ENCODE measurements at regions not wholly inside any gene's neighbourhood (a gene's known extent, or its start where the extent isn't known, plus 50 kb on each side); places are given as distances from the start of the nearest gene placed in this dataset.
"Not testable (repeated sequence)": the region's sequence is repeated elsewhere in the genome, so short reads cannot be mapped to it uniquely, and the experiment has no call there.

GRCh38 chr21:24423546-24423945 lies 1183.7 kb downstream of the MRPL39 start:
- Mint-ChIP-seq H3K27me3 (ENCODE audit: low read depth) (no peaks in the 10 kb centered on the region), H3K4me1 (ENCODE audit: low read depth) (no peaks in the 10 kb centered on the region), H3K9me3 (peaks cover 6 to 7% of the 10 kb centered on the region in 2 donors), H3K27ac (no peak overlapping the region), H3K36me3 (ENCODE audit: insufficient read depth in 2 of 2) (peaks cover 5 to 6% of the 10 kb centered on the region in 2 donors), H3K4me3 (no peak overlapping the region)
- ATAC-seq (replicated peaks in 1 of 2) (no peak), DNase-seq (no peak)

- DNase-seq (no peak), ATAC-seq (replicated peaks in 1 of 2) (no peak)
- peaks cover 6 to 9% of the 10 kb centered on the region in 2 donors for H3K36me3 Mint-ChIP-seq (ENCODE audit: insufficient read depth in 2 of 2)
- peaks cover 6 to 11% of the 10 kb centered on the region in 2 donors for H3K9me3 Mint-ChIP-seq
- no peak overlapping the region for H3K27ac Mint-ChIP-seq
- no peaks in the 10 kb centered on the region for H3K27me3 Mint-ChIP-seq (ENCODE audit: low read depth)
- no peak overlapping the region for H3K4me3 Mint-ChIP-seq
- no peaks in the 10 kb centered on the region for H3K4me1 Mint-ChIP-seq (ENCODE audit: low read depth)
Measured at GRCh38 chr21:24420689-24421088, 1186.6 kb downstream of the MRPL39 start.

- not testable (repeated sequence) for DNase-seq; ATAC-seq (replicated peaks in 1 of 2); H3K36me3 Mint-ChIP-seq (ENCODE audit: insufficient read depth in 2 of 2); H3K4me3 Mint-ChIP-seq; H3K4me1 Mint-ChIP-seq (ENCODE audit: low read depth); H3K27me3 Mint-ChIP-seq (ENCODE audit: low read depth)
- Mint-ChIP-seq H3K9me3 (peaks cover 6 to 11% of the 10 kb centered on the region in 2 donors), H3K27ac (peak overlapping the region; percentile 63)
Measured at GRCh38 chr21:24419641-24420040, 1187.6 kb downstream of the MRPL39 start.

- ATAC-seq (replicated peaks in 1 of 2) (no peak), DNase-seq (no peak)
- Mint-ChIP-seq H3K4me3 (no peak overlapping the region), H3K36me3 (ENCODE audit: insufficient read depth in 2 of 2) (peaks cover 6 to 9% of the 10 kb centered on the region in 2 donors), H3K9me3 (peaks cover 8 to 10% of the 10 kb centered on the region in 2 donors), H3K4me1 (ENCODE audit: low read depth) (no peaks in the 10 kb centered on the region), H3K27ac (no peak overlapping the region), H3K27me3 (ENCODE audit: low read depth) (no peaks in the 10 kb centered on the region)
Measured at GRCh38 chr21:24418671-24419070, 1188.6 kb downstream of the MRPL39 start.

GRCh38 chr21:24411429-24411828 lies 1195.9 kb downstream of the MRPL39 start:
- no peak for DNase-seq
- Mint-ChIP-seq H3K9me3 (peaks cover 0 to 2% of the 10 kb centered on the region in 2 donors), H3K4me3 (no peak overlapping the region), H3K4me1 (ENCODE audit: low read depth) (no peaks in the 10 kb centered on the region), H3K27me3 (ENCODE audit: low read depth) (no peaks in the 10 kb centered on the region), H3K36me3 (ENCODE audit: insufficient read depth in 2 of 2) (no peaks in the 10 kb centered on the region), H3K27ac (no peak overlapping the region)
- no peak for ATAC-seq (replicated peaks in 1 of 2)

- Mint-ChIP-seq H3K9me3 (no peaks in the 10 kb centered on the region), H3K4me3 (no peak overlapping the region), H3K27me3 (ENCODE audit: low read depth) (no peaks in the 10 kb centered on the region), H3K27ac (no peak overlapping the region), H3K4me1 (ENCODE audit: low read depth) (no peaks in the 10 kb centered on the region), H3K36me3 (ENCODE audit: insufficient read depth in 2 of 2) (no peaks in the 10 kb centered on the region)
- ATAC-seq (replicated peaks in 1 of 2), result no peak
- no peak for DNase-seq
Measured at GRCh38 chr21:24403221-24403620, 1204.1 kb downstream of the MRPL39 start.

GRCh38 chr21:24395320-24395923 lies 1211.9 kb downstream of the MRPL39 start:
- H3K4me1 Mint-ChIP-seq (ENCODE audit: low read depth), result no peaks in the 10 kb centered on the region
- ATAC-seq (replicated peaks in 1 of 2) (no peak), DNase-seq (no peak)
- no peaks in the 10 kb centered on the region for H3K36me3 Mint-ChIP-seq (ENCODE audit: insufficient read depth in 2 of 2)
- H3K27me3 Mint-ChIP-seq (ENCODE audit: low read depth), result no peaks in the 10 kb centered on the region
- H3K9me3 Mint-ChIP-seq, result peaks cover 0 to 2% of the 10 kb centered on the region in 2 donors
- H3K4me3 Mint-ChIP-seq, result no peak overlapping the region
- no peak overlapping the region for H3K27ac Mint-ChIP-seq

GRCh38 chr21:24375201-24375600 lies 1232.1 kb downstream of the MRPL39 start:
- Mint-ChIP-seq H3K27me3 (ENCODE audit: low read depth) (no peaks in the 10 kb centered on the region), H3K27ac (no peak overlapping the region), H3K4me1 (ENCODE audit: low read depth) (no peaks in the 10 kb centered on the region), H3K4me3 (no peak overlapping the region), H3K9me3 (peaks cover 2% of the 10 kb centered on the region in 2 donors), H3K36me3 (ENCODE audit: insufficient read depth in 2 of 2) (no peaks in the 10 kb centered on the region)
- DNase-seq (peak; percentile 4 to 11), ATAC-seq (replicated peaks in 1 of 2) (peak in 1 of 2 donors; percentile 32)

- no peak overlapping the region for H3K27ac Mint-ChIP-seq
- no peak overlapping the region for H3K4me3 Mint-ChIP-seq
- H3K27me3 Mint-ChIP-seq (ENCODE audit: low read depth), result no peaks in the 10 kb centered on the region
- ATAC-seq (replicated peaks in 1 of 2), result no peak
- no peaks in the 10 kb centered on the region for H3K36me3 Mint-ChIP-seq (ENCODE audit: insufficient read depth in 2 of 2)
- DNase-seq, result no peak
- no peaks in the 10 kb centered on the region for H3K4me1 Mint-ChIP-seq (ENCODE audit: low read depth)
- peaks cover 2% of the 10 kb centered on the region in 2 donors for H3K9me3 Mint-ChIP-seq
Measured at GRCh38 chr21:24372506-24372905, 1234.8 kb downstream of the MRPL39 start.

- ATAC-seq (replicated peaks in 1 of 2) (no peak), DNase-seq (no peak)
- Mint-ChIP-seq H3K27me3 (ENCODE audit: low read depth) (no peaks in the 10 kb centered on the region), H3K36me3 (ENCODE audit: insufficient read depth in 2 of 2) (no peaks in the 10 kb centered on the region), H3K9me3 (peaks cover 2% of the 10 kb centered on the region in 2 donors), H3K27ac (no peak overlapping the region), H3K4me1 (ENCODE audit: low read depth) (no peaks in the 10 kb centered on the region), H3K4me3 (no peak overlapping the region)
Measured at GRCh38 chr21:24369746-24370145, 1237.5 kb downstream of the MRPL39 start.

- ATAC-seq (replicated peaks in 1 of 2), result no peak
- H3K9me3 Mint-ChIP-seq, result no peaks in the 10 kb centered on the region
Measured at GRCh38 chr21:24369278-24369677, 1238.0 kb downstream of the MRPL39 start.

GRCh38 chr21:24367936-24368335 lies 1239.3 kb downstream of the MRPL39 start:
- no peak overlapping the region for H3K4me3 Mint-ChIP-seq
- no peaks in the 10 kb centered on the region for H3K9me3 Mint-ChIP-seq
- H3K4me1 Mint-ChIP-seq (ENCODE audit: low read depth), result no peaks in the 10 kb centered on the region
- DNase-seq, result no peak
- H3K27me3 Mint-ChIP-seq (ENCODE audit: low read depth), result no peaks in the 10 kb centered on the region
- H3K36me3 Mint-ChIP-seq (ENCODE audit: insufficient read depth in 2 of 2), result no peaks in the 10 kb centered on the region
- ATAC-seq (replicated peaks in 1 of 2), result no peak
- H3K27ac Mint-ChIP-seq, result no peak overlapping the region

More at GRCh38 chr21:24369278-24369677, 1238.0 kb downstream of the MRPL39 start:
- Mint-ChIP-seq H3K36me3 (ENCODE audit: insufficient read depth in 2 of 2) (no peaks in the 10 kb centered on the region), H3K4me3 (no peak overlapping the region), H3K27me3 (ENCODE audit: low read depth) (no peaks in the 10 kb centered on the region), H3K4me1 (ENCODE audit: low read depth) (no peaks in the 10 kb centered on the region), H3K27ac (no peak overlapping the region)
- no peak for DNase-seq

- Mint-ChIP-seq H3K4me1 (ENCODE audit: low read depth) (no peaks in the 10 kb centered on the region), H3K4me3 (no peak overlapping the region), H3K27me3 (ENCODE audit: low read depth) (no peaks in the 10 kb centered on the region), H3K27ac (no peak overlapping the region), H3K36me3 (ENCODE audit: insufficient read depth in 2 of 2) (peaks cover 0 to 1% of the 10 kb centered on the region in 2 donors), H3K9me3 (no peaks in the 10 kb centered on the region)
- no peak for DNase-seq
- ATAC-seq (replicated peaks in 1 of 2), result no peak
Measured at GRCh38 chr21:24353492-24353891, 1253.8 kb downstream of the MRPL39 start.

GRCh38 chr21:24339406-24339805 lies 1267.9 kb downstream of the MRPL39 start:
- Mint-ChIP-seq H3K27ac (no peak overlapping the region), H3K4me3 (no peak overlapping the region), H3K9me3 (peaks cover 0 to 3% of the 10 kb centered on the region in 2 donors), H3K4me1 (ENCODE audit: low read depth) (no peaks in the 10 kb centered on the region), H3K27me3 (ENCODE audit: low read depth) (no peaks in the 10 kb centered on the region), H3K36me3 (ENCODE audit: insufficient read depth in 2 of 2) (no peaks in the 10 kb centered on the region)
- ATAC-seq (replicated peaks in 1 of 2) (no peak), DNase-seq (no peak)

Data from activated T-cell treated with anti-CD3 and anti-CD28 coated beads, Interleukin-2, amount 50 U/mL, for 72 hours (primary cell).